ENCODE measurements at regions not wholly inside any gene's neighbourhood (a gene's known extent, or its start where the extent isn't known, plus 50 kb on each side); places are given as distances from the start of the nearest gene placed in this dataset.
"Not testable (repeated sequence)": the region's sequence is repeated elsewhere in the genome, so short reads cannot be mapped to it uniquely, and the experiment has no call there.

DNA sequence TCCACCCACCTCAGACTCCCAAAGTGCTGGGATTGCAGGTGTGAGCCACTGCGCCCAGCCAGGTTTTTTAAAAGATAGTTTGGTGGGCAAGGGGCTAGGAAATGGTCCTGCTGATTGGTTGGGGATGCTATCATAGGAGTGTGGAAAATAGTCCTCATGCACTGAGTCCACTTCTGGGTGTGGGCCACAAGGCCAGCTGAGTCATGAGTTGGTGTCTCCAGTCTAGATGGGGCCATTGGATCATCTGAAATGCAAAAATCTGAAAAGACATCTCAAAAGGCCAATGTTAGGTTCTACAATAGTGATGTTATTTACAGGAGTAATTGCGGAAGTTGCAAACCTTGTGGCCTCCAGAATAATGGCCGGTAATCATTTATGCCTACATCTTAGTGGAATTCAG, 221.1 kb downstream of the ZNF674 start:
- no peak for DNase-seq (ENCODE audit: low read depth)
- no peak for TF ChIP-seq CTCF (IDR thresholded peaks at IDR 0.05; ENCODE audit: insufficient read depth, low read depth, low read length, missing control alignments)
- H3K4me3 ChIP-seq (ENCODE audit: low read depth, low read length) = no peak overlapping the region

DNA sequence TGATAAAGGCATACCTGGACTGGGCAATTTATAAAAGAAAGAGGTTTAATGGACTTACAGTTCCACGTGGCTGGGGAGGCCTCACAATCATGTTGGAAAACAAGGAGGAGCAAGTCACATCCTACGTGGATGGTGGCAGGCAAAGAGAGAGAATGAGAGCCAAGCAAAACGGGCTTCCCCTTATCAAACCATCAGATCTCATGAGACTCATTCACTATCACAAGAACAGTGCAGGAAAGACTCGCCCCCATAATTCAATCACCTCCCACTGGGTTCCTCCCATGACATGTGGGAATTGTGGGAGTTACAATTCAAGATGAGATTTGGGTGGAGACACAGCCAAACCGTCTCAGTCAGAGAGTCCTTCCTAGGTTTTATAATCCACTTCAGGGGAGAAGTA, 222.3 kb downstream of the ZNF674 start:
- H3K4me3 ChIP-seq (ENCODE audit: low read depth, low read length); DNase-seq (ENCODE audit: low read depth): not testable (repeated sequence)

GRCh38 chrX:46321676-46322075, 223.5 kb downstream of the ZNF674 start:
- TF ChIP-seq CTCF (IDR thresholded peaks at IDR 0.05; ENCODE audit: insufficient read depth, low read depth, low read length, missing control alignments) = no peak
- no peak for DNase-seq (ENCODE audit: low read depth)
- no peak overlapping the region for H3K4me3 ChIP-seq (ENCODE audit: low read depth, low read length)

- TF ChIP-seq CTCF (IDR thresholded peaks at IDR 0.05; ENCODE audit: insufficient read depth, low read depth, low read length, missing control alignments) = no peak
- DNase-seq (ENCODE audit: low read depth) = no peak
- no peak overlapping the region for H3K4me3 ChIP-seq (ENCODE audit: low read depth, low read length)
These were observed 225.5 kb downstream of the ZNF674 start for GRCh38 chrX:46319750-46320149.

GRCh38 chrX:46318551-46318950, 226.7 kb downstream of the ZNF674 start:
- DNase-seq (ENCODE audit: low read depth) = no peak
- no peak overlapping the region for H3K4me3 ChIP-seq (ENCODE audit: low read depth, low read length)
- TF ChIP-seq CTCF (IDR thresholded peaks at IDR 0.05; ENCODE audit: insufficient read depth, low read depth, low read length, missing control alignments) = no peak

- no peak for TF ChIP-seq CTCF (IDR thresholded peaks at IDR 0.05; ENCODE audit: insufficient read depth, low read depth, low read length, missing control alignments)
- no peak overlapping the region for H3K4me3 ChIP-seq (ENCODE audit: low read depth, low read length)
- DNase-seq (ENCODE audit: low read depth) = no peak
These were observed 228.1 kb downstream of the ZNF674 start for GRCh38 chrX:46317163-46317562.

GRCh38 chrX:46311581-46312120, 233.6 kb downstream of the ZNF674 start:
- H3K4me3 ChIP-seq (ENCODE audit: low read depth, low read length) = no peak overlapping the region
- DNase-seq (ENCODE audit: low read depth) = no peak
- no peak for TF ChIP-seq CTCF (IDR thresholded peaks at IDR 0.05; ENCODE audit: insufficient read depth, low read depth, low read length, missing control alignments)
